ENCODE measurements at regions not wholly inside any gene's neighbourhood (a gene's known extent, or its start where the extent isn't known, plus 50 kb on each side); places are given as distances from the start of the nearest gene placed in this dataset.
A peak's percentile ranks its signal among the peaks of the same experiment; 100 is the strongest.

GRCh38 chr4:155565330-155565729 is 101.3 kb upstream of the GUCY1A1 start:
- TF ChIP-seq CTCF (IDR thresholded peaks at IDR 0.05; ENCODE audit: low read depth, low read length), result no peak
- DNase-seq (ENCODE audit: low read depth in 2 of 2), result no peak
- H3K4me3 ChIP-seq (replicated peaks in 1 of 2; ENCODE audit: low read depth in 2 of 2, low read length in 2 of 2), result no peak overlapping the region

GRCh38 chr4:155564880-155565279 is 101.8 kb upstream of the GUCY1A1 start:
- no peak for TF ChIP-seq CTCF (IDR thresholded peaks at IDR 0.05; ENCODE audit: low read depth, low read length)
- DNase-seq (ENCODE audit: low read depth in 2 of 2), result no peak
- no peak overlapping the region for H3K4me3 ChIP-seq (replicated peaks in 1 of 2; ENCODE audit: low read depth in 2 of 2, low read length in 2 of 2)

GRCh38 chr4:155564086-155564485 is 102.6 kb upstream of the GUCY1A1 start:
- DNase-seq (ENCODE audit: low read depth in 2 of 2), result no peak
- no peak for TF ChIP-seq CTCF (IDR thresholded peaks at IDR 0.05; ENCODE audit: low read depth, low read length)
- H3K4me3 ChIP-seq (replicated peaks in 1 of 2; ENCODE audit: low read depth in 2 of 2, low read length in 2 of 2), result no peak overlapping the region

GRCh38 chr4:155559915-155560314 is 106.7 kb upstream of the GUCY1A1 start:
- H3K4me3 ChIP-seq (replicated peaks in 1 of 2; ENCODE audit: low read depth in 2 of 2, low read length in 2 of 2), result no peak overlapping the region
- no peak for TF ChIP-seq CTCF (IDR thresholded peaks at IDR 0.05; ENCODE audit: low read depth, low read length)
- peak in 1 of 2 donors; percentile 43 for DNase-seq (ENCODE audit: low read depth in 2 of 2)

- no peak for TF ChIP-seq CTCF (IDR thresholded peaks at IDR 0.05; ENCODE audit: low read depth, low read length)
- DNase-seq (ENCODE audit: low read depth in 2 of 2), result no peak
- no peak overlapping the region for H3K4me3 ChIP-seq (replicated peaks in 1 of 2; ENCODE audit: low read depth in 2 of 2, low read length in 2 of 2)
These were observed 114.5 kb upstream of the GUCY1A1 start for GRCh38 chr4:155552180-155552579.

- no peak for TF ChIP-seq CTCF (IDR thresholded peaks at IDR 0.05; ENCODE audit: low read depth, low read length)
- H3K4me3 ChIP-seq (replicated peaks in 1 of 2; ENCODE audit: low read depth in 2 of 2, low read length in 2 of 2), result no peak overlapping the region
- DNase-seq (ENCODE audit: low read depth in 2 of 2), result no peak
These were observed 118.5 kb upstream of the GUCY1A1 start for GRCh38 chr4:155548173-155548572.

- no peak for TF ChIP-seq CTCF (IDR thresholded peaks at IDR 0.05; ENCODE audit: low read depth, low read length)
- peak in 1 of 2 donors; percentile 32 for DNase-seq (ENCODE audit: low read depth in 2 of 2)
- no peak overlapping the region for H3K4me3 ChIP-seq (replicated peaks in 1 of 2; ENCODE audit: low read depth in 2 of 2, low read length in 2 of 2)
These were observed 120.2 kb upstream of the GUCY1A1 start for GRCh38 chr4:155546451-155546850.
